ENCODE measurements at regions not wholly inside any gene's neighbourhood (a gene's known extent, or its start where the extent isn't known, plus 50 kb on each side); places are given as distances from the start of the nearest gene placed in this dataset.

DNA sequence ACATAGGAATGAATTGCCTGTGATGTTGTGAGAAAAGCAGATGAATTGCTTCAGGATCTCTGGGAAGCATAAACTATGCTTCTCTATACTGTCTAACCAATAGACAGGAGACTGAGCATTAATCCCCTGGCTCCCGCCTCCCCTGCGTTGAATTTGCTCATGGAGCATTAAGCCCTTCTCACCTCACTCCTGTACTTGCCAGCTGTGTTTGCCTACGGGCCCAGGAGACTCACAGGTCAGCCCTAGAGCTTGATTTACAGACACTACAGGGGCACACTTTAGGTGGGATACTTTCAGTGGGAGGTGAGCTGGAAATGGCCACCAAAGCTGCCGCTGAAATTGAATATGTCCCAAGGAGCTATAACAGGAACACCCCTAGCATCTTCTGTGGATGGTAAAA, 418.7 kb downstream of the CBLN4 start:
- peak; percentile 18 for DNase-seq

- no peak for DNase-seq
Observed at GRCh38 chr20:55584964-55585363, 420.4 kb downstream of the CBLN4 start.

DNA sequence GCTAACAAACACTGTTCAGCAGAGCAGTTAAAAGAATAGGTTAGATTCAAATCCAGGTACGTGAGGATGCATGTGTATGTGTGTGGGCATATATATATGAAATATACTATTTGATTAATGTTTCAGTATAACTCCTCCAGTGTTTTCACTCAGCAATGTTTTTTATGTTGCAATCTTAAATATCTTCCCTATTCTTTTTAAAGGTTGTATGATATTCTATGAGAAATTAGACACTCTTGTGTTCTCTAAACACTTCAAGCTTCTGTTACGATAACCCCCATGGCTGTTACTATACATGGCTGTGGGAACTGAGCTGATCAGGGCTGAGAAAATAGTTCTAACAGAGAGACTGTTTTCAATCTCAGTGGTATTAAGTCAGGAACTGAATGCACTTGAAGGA, 421.0 kb downstream of the CBLN4 start:
- DNase-seq: no peak

GRCh38 chr20:55583036-55583435, 422.3 kb downstream of the CBLN4 start:
- no peak for DNase-seq

DNA sequence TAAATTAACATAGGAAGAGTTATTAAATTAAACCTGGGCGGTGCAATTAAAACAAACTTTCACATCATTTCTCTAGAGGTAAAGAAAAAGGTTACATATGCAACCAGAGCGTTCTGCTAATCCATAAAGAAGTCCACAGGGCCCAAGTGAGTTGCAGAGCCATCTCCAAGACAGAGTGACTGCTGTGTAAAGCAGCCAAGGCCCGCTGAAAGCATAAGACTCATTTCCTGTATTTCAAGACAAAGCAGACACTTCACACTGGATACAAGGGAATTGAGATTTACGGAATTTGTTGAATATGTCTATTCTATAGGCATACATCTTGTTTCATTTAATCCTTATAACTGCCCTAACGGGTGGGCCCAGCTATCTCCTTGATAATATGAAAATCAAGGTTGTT, 422.8 kb downstream of the CBLN4 start:
- DNase-seq: no peak

DNA sequence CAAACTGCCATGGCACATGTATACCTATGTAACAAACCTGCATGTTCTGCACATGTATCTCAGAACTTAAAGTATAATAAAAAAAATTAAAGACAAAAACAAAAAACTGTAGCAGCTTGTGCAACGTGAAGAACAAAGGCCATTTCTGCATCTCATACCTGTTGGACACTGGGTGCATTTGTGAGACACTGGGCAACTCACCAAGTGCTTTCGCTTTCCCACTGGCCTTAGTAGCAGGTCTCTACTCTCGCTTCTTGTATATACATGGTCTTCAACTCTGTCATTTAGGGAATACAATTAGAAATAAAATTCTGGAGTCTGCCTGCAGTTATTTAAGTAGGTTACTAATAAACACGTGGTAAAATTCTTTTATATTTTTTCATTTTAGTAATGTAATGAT, 423.8 kb downstream of the CBLN4 start:
- no peak for DNase-seq

GRCh38 chr20:55580475-55580874, 424.8 kb downstream of the CBLN4 start:
- no peak for DNase-seq

- no peak for DNase-seq
Observed at GRCh38 chr20:55579802-55580201, 425.5 kb downstream of the CBLN4 start.

- DNase-seq: no peak
Observed at GRCh38 chr20:55576981-55577380, 428.3 kb downstream of the CBLN4 start.

GRCh38 chr20:55569084-55569483, 436.2 kb downstream of the CBLN4 start:
- no peak for DNase-seq

GRCh38 chr20:55567826-55568225, 437.5 kb downstream of the CBLN4 start:
- DNase-seq: no peak

- no peak for DNase-seq
Observed at GRCh38 chr20:55565096-55565773, 440.1 kb downstream of the CBLN4 start.

GRCh38 chr20:55561259-55561658, 444.1 kb downstream of the CBLN4 start:
- no peak for DNase-seq

DNA sequence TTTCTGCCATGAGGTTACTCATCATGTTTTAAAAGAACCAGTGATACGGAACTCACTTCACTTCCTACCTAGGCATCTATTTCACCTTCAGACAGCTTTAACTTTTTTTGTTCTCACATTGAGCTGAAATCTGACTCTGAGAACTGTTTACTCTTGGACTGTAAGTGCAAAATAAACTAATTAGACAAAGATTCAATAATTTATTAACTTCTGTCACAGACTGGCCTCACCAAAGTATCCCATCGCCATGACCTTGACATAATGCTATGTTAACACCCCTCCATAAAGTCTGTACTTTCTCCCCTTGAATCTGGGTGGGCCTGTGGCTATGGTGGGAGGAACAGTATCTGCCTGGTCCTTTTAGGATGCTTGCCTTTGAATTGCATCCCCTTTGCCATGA, 448.1 kb downstream of the CBLN4 start:
- no peak for DNase-seq

DNA sequence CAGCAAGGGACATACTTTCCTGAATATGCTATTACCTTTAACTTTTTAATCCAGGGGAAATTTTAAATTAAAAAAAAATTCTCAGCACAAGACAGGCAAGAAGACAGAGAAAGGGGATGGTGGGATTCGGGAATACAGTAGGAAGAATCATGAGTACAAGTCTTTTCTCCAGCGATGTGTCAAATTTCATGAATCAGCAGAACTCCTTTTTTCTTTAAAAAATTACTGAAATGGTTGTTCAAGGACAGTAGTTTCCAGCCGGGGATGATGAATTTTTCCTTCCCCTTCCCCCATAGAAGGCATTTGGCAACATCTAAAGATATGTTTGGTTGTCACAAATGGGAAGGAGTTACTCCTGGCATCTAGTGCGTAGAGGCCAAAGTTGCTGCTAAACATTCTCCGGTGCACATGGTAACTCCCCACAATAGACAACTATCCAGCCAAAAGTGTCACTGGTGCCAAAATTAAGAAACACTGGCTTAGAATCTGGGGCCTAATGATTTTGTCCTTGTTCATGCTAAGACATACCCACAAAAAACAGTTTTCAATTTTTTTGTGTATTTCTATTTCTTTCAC, 450.2 kb downstream of the CBLN4 start:
- no peak for DNase-seq

DNA sequence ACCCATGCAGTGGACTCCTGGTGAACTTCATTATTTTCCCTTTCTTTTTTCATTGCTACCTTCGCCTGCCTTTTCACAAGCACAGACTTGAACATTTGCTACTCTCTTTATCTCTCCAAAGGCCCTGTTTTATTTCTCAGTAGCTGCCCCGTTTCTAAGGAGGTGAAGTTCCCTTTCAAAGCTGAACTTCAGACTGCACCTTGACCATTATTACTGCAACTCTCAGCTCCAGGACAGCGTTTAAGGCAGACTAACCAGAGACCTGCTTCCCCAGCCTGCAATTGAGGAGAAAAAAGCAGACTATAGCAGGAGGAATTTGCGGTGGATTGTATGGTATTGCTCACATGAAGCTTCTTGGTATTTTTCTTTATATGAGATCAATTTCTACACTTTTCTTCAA, 460.7 kb downstream of the CBLN4 start:
- DNase-seq: no peak

DNA sequence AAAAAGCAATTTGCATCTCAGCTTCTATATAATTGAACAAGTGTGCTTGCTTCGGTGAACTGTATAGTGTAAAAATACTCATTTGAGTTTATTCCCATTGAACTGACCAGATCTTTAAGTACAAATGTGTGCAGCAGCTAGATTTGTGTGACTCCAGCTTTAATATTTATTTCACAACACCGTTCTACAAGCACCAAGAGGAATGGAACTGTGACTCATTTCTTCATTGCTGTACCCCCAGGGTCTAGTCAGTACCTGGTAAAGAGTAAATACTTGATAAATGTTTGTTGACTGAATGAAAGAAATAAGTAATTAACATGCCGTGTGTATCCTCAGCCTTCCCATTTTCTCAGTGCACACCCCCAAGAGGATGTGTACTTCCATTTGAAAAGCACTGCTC, 464.8 kb downstream of the CBLN4 start:
- DNase-seq: no peak

- no peak for DNase-seq
Observed at GRCh38 chr20:55540013-55540412, 465.3 kb downstream of the CBLN4 start.

DNA sequence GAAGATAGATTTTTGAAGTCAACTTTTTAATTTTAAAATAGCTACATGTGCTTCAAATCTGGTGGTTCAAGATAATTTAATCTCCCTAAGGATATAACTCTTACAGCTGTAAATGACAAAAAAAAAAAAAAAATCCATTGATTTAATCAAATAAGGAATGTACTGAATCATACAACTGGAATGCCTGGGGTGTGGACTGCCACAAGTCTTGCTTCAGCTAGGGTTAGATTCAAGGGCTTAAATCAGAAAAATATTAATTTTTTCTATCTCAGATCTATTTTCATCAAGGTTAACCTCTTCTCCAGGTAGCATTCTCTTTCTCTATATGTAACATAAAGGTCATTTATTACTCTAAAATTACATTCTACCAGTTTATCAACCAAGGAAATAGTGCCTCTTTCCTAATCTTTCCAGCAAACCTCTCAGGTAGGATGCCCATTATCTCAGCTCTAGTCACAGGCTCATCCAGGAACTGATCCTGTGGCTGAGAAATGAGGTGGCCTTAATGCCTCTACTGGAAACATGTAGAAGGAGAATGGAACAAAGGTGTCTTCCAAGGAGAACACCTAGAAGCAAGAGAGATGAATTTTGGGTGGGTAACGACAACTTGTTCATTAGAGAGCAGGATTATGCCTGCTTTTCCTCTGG, 466.9 kb downstream of the CBLN4 start:
- no peak for DNase-seq

- no peak for DNase-seq
Observed at GRCh38 chr20:55535366-55535765, 470.0 kb downstream of the CBLN4 start.

DNA sequence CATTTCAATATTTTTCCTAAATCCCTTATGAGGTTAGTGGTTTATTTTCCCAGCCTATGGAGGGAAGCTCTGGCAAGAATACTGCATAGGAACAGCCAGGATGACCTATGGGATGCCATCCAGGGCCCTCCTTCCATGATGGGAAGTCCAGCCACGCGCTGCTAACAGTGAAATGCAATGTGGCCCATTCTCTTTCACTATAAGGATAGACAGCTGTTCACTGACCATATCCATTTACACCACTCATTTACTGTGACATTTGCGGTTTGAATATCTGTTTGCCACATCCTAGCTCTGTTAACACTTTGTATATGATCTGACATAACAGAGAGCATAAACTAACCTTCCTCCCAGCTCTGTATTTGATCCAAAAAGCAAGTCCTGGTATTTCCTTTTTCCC, 471.7 kb downstream of the CBLN4 start:
- DNase-seq: no peak

DNA sequence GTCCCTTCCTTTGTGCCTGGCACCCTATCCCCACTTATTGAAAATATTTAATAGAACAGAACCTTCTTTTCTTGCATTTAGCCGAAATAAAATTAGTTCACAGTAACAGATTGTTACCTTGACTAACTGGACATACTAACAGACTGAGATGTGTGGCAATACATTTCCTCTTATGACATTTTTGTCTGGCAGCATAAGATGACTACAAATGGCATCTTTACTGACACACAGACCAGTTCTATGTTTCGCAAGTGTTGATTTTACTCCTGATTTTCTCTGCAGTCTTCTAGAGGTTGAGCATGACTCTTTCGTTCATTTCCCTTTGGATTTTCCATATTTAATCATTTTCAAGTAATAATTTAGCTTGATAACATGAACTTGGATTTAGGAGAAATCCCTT, 474.6 kb downstream of the CBLN4 start:
- DNase-seq: no peak

- DNase-seq: no peak
Observed at GRCh38 chr20:55528482-55528881, 476.8 kb downstream of the CBLN4 start.

DNA sequence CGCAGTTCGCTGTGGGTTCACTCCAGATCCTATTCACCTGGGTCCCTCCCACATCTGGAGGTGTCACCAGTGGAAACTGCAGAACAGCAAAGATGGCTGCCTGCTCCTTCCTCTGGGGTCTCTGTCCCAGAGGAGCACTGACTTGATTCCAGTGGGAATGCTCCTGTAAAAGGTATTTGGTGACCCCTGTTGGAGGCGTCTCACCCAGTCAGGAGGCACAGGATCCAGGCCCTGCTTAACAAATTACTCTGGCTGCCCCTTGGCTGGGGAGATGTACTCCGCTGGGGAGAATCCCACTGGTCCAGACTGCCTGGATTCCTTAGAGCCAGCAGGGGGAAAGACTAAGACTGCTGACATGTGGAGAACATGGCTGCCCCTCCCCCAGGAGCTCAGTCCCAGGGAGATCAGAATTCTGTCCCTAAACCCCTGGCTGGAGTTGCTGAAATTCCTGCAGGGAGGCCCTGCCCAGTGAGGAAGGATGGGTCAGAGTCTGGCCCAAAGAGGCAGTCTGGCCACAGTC, 483.0 kb downstream of the CBLN4 start:
- DNase-seq: no peak
